VCaP (cell line): ENCODE measurements at regions not wholly inside any gene's neighbourhood (a gene's known extent, or its start where the extent isn't known, plus 50 kb on each side); places are given as distances from the start of the nearest gene placed in this dataset.

Source experiments
- H3K27ac ChIP-seq: fragments of 450-650 bp; 2 replicates; pipeline ENCODE4 v1.5.1; 2017
- TF ChIP-seq, protein P1 (sequence below): fragments of 450-650 bp; conservative IDR thresholded peaks from 2 replicates; pipeline ENCODE4 v1.5.1; 2017; ENCODE audit warnings: mild to moderate bottlenecking, moderate library complexity

DNA sequence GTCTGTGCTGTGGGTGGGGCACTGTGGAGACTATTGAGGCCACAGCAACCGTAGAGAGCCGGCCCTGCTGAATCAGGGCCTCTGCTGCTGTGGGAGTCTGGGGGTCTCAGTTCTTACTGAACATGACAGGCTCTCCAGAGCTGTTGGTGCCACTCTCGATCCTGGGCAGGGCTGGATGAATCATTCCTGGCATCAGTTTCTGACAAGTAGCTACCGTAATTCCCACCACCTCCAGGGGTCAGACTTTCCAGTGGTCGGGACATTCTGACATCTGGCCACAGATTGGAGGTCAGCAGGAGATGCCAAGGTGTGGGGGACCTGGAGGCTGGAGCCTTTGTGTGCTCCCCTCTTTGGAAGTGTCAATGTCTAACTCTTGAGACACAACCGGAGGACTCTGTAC is 188.4 kb downstream of the IRX2 start:
- TF ChIP-seq, protein P1, sequence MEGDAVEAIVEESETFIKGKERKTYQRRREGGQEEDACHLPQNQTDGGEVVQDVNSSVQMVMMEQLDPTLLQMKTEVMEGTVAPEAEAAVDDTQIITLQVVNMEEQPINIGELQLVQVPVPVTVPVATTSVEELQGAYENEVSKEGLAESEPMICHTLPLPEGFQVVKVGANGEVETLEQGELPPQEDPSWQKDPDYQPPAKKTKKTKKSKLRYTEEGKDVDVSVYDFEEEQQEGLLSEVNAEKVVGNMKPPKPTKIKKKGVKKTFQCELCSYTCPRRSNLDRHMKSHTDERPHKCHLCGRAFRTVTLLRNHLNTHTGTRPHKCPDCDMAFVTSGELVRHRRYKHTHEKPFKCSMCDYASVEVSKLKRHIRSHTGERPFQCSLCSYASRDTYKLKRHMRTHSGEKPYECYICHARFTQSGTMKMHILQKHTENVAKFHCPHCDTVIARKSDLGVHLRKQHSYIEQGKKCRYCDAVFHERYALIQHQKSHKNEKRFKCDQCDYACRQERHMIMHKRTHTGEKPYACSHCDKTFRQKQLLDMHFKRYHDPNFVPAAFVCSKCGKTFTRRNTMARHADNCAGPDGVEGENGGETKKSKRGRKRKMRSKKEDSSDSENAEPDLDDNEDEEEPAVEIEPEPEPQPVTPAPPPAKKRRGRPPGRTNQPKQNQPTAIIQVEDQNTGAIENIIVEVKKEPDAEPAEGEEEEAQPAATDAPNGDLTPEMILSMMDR: no peak
- H3K27ac ChIP-seq: no peak overlapping the region

DNA sequence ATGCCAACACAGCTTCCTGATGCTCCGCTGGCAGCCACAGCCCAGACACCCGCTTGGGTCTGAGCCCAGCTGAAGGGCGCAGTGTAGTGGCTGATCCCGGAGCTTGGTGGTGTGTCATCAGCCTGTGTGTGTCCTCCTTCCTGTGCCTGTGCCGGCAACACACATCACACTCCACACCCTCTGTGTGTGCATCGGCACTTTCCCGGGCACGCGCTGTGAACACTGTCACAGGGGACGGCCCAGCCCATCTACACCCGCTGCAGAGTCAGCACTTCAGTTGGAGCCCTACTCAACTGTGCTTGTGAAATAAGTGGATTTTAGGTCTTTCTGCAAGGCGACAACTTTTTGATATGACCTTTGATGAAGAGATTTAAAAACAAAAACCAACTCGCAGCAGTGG is 189.4 kb downstream of the IRX2 start:
- H3K27ac ChIP-seq: no peak overlapping the region
- TF ChIP-seq, protein P1: no peak

DNA sequence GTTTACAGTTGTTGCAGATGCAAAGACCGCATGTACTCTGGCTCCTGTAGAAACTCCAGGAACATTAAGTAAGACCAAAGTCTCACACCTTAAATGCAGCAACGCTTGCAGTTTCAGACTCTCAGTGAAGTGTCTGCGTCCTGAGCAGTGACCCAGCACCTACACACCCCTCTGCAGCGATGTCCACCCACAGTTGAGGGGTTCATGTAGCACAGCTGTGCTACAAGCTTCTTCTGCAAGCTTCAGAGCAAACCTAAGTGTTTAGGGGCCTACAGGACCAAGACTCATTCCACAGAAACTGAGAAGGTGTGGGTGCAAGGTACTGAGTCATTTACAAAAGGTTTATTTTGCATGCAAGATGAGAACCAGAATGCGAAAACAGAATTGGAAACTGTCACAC is 191.0 kb downstream of the IRX2 start:
- TF ChIP-seq, protein P1: no peak

DNA sequence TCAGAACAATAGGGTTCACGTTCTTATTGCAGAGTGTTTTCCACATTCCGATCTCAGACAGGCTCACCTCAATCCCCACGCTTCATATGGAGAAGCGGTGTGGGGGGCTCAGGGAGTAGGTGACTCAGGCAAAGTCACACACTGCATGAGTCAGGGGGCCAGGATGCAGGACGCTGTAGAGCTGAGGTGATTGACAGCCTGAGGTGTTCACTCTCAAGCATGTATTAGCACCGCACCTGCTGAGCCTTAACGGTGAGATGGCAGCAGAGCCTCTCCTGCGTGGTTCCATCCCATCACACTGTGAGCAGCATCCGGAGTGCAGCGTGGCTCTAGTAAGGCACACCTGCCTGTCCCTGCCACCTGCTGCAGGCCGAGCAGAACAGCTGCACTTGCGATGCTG is 194.0 kb downstream of the IRX2 start:
- no peak overlapping the region for H3K27ac ChIP-seq
- TF ChIP-seq, protein P1: no peak

More for the DNA sequence above, 191.0 kb downstream of the IRX2 start:
- no peak overlapping the region for H3K27ac ChIP-seq

DNA sequence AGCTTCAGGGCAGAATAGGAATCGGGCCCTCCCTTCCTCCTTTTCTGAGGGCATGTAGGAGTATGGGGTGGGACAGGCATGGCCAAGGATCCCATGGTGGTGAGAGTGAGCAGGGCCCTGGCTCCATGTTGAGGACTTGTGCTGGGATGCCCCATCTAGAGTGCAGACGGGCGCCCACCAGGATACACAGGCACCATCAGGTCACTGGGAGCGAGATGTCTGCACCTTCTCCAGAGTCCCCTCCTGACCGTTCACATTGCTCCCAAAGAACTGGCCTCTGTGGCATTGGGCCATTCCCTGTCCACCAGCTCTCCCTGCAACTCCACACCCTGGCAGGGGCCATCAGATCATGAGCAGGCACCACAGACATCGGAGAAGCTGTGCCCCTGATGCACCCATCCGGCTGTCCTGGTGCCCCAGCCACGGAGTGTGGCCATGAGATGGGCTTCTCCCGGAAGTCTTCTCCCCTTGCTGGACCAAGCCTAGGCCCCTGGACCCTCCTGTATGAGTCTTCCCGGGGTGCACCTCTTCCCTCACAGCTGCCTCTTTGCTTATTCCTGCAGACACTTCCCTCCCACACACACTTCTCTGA is 195.0 kb downstream of the IRX2 start:
- no peak overlapping the region for H3K27ac ChIP-seq
- TF ChIP-seq, protein P1: no peak

DNA sequence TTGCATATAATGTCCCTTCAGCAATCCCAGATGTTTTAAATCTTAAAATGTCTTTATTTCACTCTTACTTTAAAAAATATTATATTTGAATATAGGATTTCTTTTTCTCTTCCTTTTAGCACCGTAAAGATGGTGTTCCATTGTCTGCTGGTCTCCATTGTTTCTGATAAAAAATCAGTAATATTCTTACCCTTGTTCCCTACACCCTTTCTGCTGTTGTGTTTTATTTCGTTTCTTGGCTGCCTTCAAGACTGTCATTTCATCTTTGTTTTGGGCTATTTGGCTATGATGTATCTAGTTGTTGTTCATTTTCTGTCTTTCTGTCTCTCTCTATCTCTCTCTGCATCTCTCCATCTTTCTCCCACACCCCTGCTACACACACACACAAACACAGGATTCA is 197.9 kb downstream of the IRX2 start:
- TF ChIP-seq, protein P1: no peak
- H3K27ac ChIP-seq: no peak overlapping the region

DNA sequence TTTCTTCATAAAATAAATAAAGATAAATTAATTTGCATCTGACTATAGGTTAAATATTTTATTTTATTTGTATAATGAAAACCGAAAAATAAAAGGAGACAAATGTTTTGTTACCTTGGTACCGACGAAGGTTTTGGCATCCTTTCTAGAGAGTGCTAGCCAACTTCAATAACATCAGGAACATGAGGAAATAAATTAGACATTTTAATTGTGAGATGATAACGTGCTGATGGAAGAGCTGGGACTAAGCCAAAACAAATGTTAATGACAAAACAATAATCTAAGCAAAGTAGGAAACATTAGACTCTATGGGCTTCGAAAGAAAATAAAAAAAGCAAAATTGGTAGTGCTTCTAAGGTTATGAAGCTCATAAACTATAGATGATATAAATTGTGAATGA is 201.0 kb downstream of the IRX2 start:
- H3K27ac ChIP-seq: peak overlapping the region; percentile 36; the same call in 1 of the 2 replicates
- TF ChIP-seq, protein P1: no peak
